Esophagus muscularis mucosa (tissue), 3 donors: ENCODE measurements at regions not wholly inside any gene's neighbourhood (a gene's known extent, or its start where the extent isn't known, plus 50 kb on each side); places are given as distances from the start of the nearest gene placed in this dataset.

ENCODE experiments used
- CTCF ChIP-seq, 3 experiments: fragments of 200-600 bp in 2 of 3; fragments of 450-650 bp in 1 of 3; sonication (generic) in 2 of 3; IDR thresholded peaks; one replicate each; pipeline ENCODE4 v1.5.1; 2017 to 2019; ENCODE audit warnings: antibody characterized with exemption in 3 of 3, mild to moderate bottlenecking in 2 of 3, moderate library complexity in 1 of 3
- POLR2A ChIP-seq: fragments of 450-650 bp; IDR thresholded peaks from one replicate; pipeline ENCODE4 v1.6.1; 2017; ENCODE audit warnings: antibody characterized with exemption, moderate library complexity, mild to moderate bottlenecking, low read depth
- POLR2AphosphoS5 ChIP-seq, 2 donors: sonication (generic); formaldehyde crosslinking; IDR thresholded peaks; one replicate each; pipeline ENCODE4 v1.6.1; 2017; ENCODE audit warnings: antibody characterized with exemption in 2 of 2

GRCh38 chr12:114136631-114137030 is 170.5 kb upstream of the RBM19 start:
- TF ChIP-seq CTCF (IDR thresholded peaks at IDR 0.05): no peak
- no peak for TF ChIP-seq POLR2AphosphoS5 (IDR thresholded peaks at IDR 0.05)
- no peak for TF ChIP-seq POLR2A
